ENCODE measurements at regions not wholly inside any gene's neighbourhood (a gene's known extent, or its start where the extent isn't known, plus 50 kb on each side); places are given as distances from the start of the nearest gene placed in this dataset.
"Not testable (repeated sequence)": the region's sequence is repeated elsewhere in the genome, so short reads cannot be mapped to it uniquely, and the experiment has no call there.

DNA sequence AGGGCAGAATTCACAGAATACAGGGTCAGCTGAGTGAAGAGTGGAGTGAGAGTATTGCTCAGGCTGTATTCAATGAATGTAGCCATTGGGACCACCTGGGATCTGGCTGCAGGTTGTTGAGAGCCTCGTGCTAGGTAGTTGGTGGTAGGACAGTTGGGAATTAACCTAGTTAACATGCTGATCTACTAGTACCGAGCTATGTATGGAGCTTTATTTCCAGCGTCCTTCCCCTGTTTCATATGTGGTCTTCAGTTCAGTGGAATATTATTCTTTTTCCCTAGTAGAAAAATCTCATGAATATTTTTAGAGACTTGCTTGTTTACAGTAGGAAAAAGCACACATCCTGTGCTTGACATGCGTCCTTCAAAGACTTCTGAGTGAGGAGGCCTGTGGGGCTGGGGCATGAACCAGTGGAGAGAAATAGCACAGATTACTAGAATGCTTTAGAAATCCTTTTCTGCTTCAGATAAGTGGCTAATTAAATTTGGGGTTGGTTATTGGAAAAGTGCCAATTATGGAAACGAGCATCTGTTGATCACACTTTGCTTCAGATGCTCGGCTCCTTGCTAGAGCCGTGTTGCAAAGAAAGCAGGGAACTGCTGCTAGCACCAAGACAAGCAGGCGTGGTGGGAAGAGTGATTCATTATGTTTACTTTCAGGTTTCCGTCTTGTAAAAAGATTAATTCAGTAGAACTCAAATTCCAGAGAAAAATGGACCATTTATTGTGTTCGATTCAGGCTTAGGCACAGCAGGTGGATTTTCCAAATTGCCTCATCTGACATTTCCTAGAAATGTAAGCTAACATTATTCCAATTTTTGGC lies 53.6 kb downstream of the ARF6 start:
- ATAC-seq = peak; percentile 45

DNA sequence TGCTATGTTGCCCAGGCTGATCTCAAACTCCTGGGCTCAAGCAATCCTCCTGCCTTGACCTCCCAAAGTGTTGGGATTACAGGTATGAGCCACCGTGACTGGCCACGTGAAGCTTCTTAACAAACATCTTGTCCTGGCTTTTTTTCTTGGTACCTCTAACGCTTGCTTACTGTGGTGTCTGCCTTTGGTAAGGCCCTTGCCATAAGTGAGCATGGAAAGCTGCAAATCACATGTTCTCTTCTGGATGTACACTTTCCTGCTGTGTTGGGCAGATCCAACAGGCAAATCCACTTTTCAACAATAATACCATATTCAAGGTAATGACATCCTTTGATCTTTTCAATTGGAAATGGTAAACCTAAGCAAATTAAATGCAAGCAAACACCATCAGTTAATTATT lies 54.6 kb downstream of the ARF6 start:
- ATAC-seq = no peak

DNA sequence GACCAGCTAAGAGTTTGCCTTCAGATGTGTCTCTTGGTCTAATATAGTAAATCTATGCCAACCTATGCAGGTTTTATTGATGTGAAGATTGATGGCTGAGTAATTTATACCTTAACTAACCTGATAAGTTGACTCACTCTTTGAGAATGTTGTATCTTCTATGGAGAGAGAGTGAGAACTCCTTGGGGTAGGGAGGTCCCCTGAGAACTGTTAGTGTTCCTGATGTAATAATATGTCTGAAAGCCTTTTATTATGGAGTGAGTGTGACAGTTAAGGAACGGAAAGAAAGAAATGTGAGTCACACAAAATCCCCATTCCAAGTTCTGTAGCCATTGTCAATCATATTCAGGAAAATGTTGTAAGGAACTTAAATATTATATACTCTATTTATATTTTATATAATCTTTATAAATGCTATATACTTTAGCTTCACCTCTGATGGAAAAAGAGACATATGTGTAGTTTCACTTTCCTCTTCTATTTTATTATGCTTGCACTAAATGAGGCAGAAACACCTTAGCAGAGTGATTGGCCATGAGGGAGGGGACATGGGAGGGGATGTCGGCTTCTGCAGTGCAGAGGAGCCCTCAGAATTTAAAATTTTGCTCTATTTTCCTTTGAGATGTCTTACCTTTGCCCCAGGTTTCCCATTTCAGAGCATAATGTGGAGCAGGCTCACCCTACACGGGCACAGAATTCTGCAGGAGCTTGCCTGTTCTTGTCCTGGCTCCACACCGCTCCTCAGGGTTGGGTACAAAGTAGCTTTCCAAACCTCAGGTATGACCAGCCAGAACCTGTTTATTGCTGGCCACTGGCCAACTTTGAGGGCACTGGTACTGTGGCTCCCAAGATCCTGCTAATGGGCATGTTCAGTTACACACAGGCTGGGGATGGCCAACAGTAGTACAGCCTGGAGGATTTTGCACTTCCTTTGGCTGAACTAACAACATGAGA lies 57.7 kb downstream of the ARF6 start:
- peak; percentile 93 for ATAC-seq

DNA sequence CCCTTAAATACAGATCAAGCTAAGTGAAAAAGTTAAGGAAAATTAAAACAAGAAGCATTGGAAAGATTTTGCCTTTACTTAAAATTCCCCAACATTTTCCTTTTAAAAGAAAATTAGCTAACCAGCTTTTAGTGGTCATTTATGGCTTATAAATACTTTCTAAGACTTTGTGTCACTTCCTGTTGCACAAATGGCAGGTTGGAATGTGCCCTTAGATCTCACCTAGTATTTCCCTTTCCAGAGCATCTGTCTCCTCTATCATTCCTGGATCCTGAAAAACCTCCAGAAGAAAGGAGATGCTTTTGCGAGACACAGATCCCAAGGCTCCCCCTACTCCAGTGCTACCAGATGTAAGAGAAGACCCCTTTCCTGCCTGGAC lies 58.3 kb downstream of the ARF6 start:
- no peak for ATAC-seq

DNA sequence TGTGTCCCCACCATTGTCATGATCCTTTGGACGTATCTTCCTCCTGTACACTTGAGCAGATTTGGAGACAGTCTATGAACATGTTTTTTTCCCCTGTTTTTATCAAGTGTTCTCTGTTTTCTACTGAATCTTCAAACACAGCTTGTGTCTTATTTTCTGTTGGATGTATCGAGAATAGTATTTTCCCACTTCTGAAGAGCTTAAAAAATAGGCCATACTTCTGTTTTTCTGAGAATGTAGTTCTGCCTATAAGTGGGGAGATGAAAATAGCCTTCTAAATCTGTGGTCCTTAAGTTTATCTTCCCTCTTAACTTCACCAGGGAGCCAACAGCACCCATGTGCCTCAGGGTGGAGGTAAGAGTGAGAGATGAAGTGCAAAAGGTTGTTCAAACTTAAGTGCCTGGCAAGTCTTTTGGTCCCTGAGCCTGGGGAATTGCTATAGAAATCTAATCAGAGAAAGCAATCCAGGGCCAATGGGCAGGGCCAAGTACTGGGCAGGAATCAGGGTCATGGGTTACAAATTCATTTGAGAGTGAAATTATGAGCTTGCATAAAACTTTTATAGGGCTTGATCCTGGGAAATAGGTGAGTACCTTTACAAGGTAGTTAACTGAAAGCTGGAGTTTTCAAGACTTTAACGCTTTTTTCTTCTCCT lies 58.9 kb downstream of the ARF6 start:
- no peak for ATAC-seq

DNA sequence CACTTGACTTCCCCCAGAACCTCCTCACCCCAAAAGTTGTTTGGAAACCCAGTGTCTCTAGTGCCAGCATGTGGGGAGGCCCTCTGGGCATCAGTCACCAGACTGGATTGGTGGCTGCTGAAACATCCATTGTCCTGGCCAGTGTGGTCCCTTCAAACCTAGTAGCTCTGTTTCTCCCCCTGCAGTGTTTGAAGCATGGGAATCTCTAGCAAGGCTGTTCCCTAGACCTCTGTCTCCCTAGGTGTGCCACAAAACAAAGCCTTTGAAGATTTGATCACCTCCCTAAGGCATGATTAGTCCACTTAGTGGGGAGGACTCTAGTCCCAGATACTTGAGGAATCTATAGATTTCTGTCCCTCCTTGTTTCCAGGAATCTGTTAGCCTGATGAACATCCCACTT lies 60.3 kb downstream of the ARF6 start:
- no peak for ATAC-seq

DNA sequence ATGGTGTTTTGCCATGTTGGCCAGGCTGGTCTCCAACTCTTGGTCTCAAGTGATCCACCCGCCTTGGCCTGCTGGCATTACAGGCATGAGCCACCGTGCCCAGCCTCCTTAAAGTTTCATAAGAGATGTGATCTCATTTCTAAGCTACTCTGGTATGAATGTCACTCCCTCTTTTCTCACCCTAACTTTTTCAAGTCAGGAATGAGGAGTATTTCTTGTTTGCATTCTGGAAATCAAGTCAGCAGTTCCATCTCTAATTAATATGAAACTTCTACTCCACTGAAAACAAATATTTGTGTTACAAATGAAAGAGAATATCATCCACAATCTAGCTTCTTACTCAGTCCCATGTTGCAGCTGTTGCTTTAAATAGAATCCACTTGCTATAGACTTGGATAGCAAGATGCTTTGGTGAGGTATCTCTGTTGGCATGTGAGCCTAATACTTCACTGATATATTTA lies 61.3 kb downstream of the ARF6 start:
- peak; percentile 63 for ATAC-seq

DNA sequence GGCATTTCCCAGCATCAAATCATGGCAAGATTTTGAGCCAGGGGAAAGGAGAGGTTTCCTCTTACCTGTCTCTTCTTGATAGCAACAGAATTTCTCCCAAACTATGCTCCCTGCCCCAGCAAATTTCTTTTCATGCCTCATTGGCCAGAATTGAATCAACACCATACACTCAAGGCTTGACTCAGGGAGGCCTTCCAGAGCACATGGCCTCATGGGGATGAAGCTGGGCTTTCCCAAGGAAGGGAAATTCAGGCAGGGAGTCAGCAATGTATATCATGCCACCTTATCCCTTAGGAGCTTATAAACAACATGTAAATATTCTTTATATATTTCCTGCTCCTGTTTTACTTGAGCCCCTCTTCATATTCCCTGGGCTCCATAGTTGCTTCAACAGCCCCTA lies 62.1 kb downstream of the ARF6 start:
- no peak for ATAC-seq

DNA sequence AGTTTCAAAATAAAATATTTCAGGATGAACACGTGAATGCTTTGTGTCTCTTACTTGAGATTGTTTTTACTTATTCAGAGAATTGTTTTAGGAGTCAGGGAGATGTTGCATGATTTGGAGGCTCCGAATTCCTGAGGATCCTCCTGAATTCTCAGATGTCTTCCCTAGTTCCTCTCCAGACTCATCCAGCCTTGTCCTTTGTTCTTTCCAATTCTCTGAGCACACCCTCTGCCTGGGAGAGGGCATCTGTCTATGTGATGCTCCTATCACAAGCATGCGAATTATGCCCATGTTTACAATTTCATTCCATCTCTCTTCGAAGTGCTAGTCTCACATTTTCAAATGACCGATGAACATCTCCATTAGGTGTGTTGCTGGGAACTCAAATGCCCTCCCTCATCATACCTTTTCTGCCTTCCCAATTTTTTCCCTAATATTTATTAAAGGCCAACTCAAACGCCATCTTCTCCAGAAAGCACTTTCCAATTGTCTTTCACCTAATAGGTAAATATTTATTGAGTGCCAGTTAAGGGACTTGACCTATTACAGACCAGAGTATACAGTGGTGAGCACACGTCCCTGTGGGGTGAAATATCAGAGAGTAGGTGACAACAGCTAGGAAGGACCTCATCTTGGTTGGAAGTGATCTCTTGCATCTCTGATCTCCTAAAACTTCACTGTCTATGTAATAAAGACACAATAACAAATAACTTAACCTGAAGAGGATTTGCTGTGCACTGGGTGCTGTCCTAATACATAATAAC lies 64.4 kb downstream of the ARF6 start:
- ATAC-seq = no peak

DNA sequence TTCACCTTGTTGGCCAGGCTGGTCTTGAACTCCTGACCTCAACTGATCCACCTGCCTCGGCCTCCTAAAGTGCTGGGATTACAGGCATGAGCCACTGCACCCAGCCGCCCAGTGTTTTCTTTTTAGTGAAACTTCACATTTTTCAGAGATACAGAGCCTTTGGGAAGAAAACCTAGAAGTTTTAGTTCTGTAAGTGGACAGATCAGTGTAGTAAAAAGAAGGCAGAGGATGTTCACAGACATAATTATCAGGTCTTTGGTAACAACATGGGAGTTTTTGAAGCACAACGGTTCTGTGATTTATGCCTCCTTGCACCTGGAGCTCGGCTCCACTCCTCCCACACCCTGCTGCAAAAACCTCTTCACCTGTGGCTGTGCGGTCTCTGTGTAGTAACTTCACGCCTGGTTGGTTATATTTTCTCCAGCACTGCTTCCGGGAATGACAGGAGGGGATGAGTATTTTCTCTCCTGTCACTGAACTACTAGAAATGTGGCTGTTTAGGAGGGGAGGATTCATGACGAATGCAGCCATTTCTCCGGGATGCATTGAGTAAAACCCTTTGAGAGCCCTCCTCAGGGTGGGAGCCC lies 67.0 kb downstream of the ARF6 start:
- peak; percentile 71 for ATAC-seq

DNA sequence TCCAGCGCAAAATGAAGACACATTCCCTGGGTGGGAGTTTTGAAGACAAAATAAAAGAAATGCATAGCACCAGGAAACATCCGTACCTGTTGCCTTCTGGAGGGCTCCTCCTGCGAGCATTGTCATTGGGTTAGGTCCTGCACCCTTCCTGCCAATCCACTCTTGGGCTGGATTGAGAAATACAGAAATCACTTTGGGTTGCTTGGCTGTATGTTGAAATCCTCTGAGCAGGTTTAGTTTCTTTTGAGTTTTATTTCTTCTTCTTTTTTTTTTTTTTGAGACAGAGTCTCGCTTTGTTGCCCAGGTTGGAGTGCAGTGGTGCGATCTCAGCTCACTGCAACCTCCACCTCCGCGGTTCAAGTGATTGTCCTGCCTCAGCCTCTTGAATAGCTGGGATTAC lies 67.6 kb downstream of the ARF6 start:
- peak; percentile 56 for ATAC-seq

DNA sequence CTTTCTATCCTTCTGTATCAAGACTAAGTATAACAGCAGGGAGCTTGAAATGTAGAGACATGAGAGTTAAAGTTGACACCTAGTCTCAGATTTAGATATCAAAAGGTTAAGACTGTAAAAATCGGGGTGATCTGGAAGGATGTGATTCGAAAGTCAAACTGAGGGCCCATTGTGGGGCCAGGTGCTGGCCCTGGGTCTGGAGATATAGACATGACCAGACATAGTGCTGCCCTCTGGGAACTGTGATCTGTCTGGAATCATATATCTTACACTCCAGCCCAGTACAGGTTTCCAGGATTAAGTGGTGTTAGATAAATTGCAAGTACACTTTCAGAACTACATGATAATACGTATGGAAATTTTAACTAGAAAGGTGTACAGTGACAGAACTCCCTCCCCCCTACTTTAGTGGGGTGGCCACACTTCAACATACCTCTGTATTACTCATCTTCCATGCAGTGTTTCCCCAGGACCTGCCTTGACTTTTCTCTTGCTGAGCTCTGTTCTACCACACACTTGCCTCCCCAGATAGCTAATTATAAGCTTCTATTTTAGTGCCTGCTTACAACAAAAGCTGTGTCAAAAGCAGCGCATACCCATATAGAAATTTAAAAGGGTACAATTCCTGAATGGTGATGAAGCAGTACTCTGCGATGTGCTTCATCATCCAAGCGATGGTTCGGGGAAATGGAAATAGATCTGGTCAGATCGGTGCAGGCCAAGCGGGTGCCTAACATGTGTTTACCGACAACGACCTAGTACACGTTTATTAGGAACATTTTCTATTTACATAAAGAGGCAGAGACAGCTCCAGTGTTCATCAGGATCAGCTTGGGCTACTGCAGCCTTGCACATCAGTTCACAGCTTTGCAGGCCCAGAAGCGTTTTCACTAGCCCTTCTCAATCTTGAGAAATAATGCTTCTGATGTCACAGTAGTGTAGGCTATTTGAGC lies 68.7 kb downstream of the ARF6 start:
- ATAC-seq = peak; percentile 66

DNA sequence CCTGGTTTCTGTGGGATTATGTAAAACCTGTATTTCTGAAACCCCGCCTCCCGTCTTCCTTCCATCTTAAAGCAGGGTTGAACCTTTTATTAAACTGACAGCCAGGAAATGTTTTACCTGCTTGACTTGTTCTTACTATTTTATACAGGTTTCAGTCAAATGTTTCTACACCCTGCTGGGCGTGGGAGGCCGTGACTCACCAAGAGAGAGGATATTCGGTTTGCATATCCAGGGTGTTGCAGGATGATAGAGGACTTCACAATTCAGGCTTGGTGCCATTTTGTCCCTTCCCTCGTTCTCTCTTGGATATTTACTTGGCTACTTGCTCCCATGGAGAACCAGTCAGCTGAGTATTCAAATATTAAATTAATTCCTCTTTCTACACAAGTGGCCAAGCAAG lies 69.7 kb downstream of the ARF6 start:
- ATAC-seq = peak; percentile 90

DNA sequence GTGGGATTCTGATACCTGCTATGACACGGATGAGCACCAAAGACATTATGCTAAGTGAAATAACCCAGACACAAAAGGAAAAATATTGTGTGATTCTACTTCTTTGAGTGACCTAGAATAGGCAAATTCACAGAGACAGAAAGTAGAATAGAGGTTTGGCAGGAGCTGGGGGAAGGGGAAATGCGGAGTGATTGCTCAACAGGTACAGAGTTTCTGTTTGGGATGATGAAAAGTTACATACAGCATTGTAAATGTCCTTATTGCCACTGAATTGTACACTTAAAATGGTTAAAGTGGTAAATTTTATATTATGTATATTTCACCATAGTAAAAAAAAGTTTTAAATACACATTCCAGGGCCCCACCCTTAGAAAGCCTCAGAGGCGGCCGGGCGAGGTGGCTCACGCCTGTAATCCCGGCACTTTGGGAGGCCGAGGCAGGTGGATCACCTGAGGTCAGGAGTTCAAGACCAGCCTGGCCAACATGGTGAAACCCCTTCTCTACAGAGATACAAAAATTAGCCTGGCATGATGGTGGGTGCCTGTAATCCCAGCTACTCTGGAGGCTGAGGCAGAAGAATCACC lies 72.3 kb downstream of the ARF6 start:
- ATAC-seq = not testable (repeated sequence)

DNA sequence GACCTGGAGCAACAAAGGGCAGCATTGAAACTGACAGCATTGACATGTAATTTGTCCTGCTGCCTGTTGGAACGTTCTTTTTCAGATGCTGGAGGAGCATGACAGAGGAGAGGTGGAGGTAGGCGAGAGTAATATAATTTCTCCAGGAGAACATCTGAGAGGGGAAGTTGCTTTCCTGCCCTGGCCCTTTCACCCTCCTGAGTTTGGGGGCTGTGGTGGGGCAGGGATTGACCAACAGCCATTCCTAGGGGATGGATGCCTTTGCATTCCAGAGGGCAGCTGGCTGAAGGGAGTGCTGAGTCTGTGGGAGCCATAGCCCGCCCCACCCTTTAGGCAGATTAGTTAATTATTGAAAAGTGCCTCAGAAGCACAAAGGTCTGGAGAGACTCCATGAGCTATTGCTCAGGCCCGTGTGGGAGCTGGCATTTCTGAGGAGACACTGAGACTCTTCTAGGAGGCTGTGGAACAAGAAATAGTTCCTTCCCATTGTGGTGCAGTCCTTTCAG lies 73.5 kb downstream of the ARF6 start:
- peak; percentile 20 for ATAC-seq

DNA sequence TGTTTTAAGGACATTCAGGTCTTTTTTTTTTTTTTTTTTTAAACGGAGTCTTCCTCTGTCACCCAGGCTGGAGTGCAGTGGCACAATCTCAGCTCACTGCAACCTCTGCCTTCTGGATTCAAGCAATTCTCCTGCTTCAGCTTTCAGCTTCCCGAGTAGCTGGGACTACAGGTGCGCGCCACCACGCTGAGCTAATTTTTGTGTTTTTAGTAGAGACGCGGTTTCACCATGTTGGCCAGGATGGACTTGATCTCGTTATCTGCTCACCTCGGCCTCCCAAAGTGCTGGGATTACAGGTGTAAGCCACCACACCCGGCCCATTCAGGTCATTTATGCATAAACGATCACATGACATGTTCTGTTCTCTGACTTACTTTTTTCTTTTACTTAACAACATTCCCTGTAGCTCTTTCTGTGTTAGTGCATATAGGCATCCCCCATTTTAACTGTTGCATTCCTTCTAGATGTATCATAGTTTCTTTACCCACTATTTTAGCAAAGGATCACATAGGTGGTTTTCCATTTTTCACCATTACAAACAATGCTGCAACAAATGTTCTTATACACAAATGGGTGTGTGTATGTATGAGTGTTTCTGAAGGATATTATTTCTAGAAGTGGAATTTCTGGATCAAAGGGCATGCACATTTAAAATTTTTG lies 74.2 kb downstream of the ARF6 start:
- no peak for ATAC-seq

DNA sequence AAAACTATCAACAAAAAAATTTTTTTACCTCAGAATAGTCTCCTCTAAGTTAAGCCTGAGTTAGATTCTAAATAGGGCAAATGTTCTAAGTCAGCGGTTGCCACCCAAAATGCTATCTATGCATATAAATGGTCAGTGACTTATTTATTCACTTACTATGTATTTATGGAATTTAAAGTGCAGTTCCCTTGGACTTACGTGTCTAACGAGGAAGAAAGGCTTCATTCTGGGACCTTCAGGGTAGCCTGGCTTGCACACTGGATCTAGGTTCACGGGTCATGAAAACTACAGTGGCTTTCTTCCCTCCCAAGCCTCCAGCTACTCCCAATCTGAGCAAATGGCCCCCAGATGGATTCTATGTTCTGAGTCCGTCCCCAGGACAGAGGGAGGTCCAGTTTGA lies 77.1 kb downstream of the ARF6 start:
- ATAC-seq = no peak

DNA sequence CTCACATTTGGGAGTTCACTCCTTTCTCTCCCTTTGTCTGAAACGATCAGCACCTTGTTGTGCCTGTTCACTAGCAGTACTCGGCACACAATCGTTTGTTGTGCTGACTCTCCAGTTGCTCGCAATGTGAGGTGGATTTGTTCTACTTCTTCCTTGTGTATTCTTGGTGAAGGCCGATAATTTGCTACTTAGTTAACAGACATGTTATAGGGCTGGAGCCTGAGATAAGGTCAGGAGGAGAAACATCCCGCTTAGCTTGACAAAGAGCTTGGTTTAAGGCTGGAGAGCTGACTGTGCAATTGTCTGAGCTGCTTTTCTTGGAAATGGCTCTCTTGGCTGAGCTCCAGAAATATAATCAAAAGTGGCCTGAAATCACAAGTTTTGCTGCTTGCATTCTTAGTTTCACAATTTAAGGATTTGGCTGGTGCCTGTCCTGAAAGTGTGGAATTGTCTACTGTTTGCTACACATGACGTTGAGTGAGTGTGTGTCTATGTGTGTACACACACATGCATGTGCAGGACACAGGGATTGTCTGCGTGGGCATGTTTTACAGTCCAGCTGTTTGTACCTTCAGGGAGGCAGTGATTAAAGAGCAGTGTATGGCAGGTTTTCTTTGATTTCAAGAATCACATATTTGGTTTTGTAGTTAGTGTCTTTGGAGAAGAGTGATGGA lies 77.7 kb downstream of the ARF6 start:
- peak; percentile 10 for ATAC-seq

Data from esophagus mucosa (tissue), 1 donor.